ENCODE measurements at regions not wholly inside any gene's neighbourhood (a gene's known extent, or its start where the extent isn't known, plus 50 kb on each side); places are given as distances from the start of the nearest gene placed in this dataset.

DNA sequence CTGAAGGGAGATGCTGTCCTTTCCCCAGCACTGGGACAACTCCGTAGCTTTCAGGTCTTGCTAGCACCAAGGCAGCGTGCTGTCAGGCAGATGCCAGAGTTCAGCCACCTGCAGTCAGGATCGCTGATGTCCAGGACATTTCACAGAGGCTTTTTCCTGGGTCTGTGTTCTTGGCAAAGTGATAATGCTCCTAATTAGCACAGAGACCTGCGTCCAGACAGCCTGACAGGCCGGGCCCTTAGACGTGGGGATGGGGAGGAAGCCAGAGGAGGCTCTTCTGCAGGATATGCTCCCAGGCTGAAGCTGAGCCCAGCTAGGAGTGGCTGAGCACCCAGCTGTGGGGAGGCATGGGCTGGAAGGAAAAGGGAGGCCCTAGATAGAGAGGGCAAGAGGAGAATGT lies 82.5 kb upstream of the TBX20 start:
- TF ChIP-seq POLR2A (IDR thresholded peaks at IDR 0.05; ENCODE audit: low read length), result no peak
- TF ChIP-seq GATA1 (IDR thresholded peaks at IDR 0.05; ENCODE audit: low read depth, low read length), result no peak
